HG03442 (cell line): ENCODE measurements at regions not wholly inside any gene's neighbourhood (a gene's known extent, or its start where the extent isn't known, plus 50 kb on each side); places are given as distances from the start of the nearest gene placed in this dataset.
"Not testable (repeated sequence)": the region's sequence is repeated elsewhere in the genome, so short reads cannot be mapped to it uniquely, and the experiment has no call there.

ENCODE experiments used
- ATAC-seq: cut with Tn5 transposase; IDR thresholded peaks from one replicate; pipeline ENCODE4 v1.9.1; 2021; ENCODE audit warnings: mild to moderate bottlenecking, moderate library complexity; ENCODE audit not compliant: unreplicated experiment

- ATAC-seq, result no peak
These were observed 240.0 kb upstream of the TMEM132C start for GRCh38 chr12:128026696-128027574.

DNA sequence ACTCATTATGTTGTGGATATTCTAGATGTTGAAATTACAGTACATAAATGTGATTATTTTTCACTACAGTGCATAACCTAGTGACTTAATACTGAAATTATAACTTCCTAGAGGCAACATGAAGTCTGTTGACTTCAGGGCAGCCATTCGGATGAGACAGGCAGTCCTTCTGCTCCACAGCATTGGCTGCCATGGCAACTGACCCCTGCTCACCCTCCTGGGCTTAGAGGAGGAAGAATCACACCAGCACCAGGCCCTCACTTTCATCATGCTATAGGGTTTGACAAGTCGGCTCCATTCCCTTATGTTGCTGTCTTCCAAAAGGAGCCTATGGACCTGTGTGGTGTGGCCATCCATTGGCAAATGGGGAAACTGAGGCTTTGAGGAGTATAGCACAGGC, 233.5 kb upstream of the TMEM132C start:
- ATAC-seq, result no peak

- no peak for ATAC-seq
These were observed 226.0 kb upstream of the TMEM132C start for GRCh38 chr12:128040971-128041370.

GRCh38 chr12:128042283-128042682, 224.7 kb upstream of the TMEM132C start:
- not testable (repeated sequence) for ATAC-seq

DNA sequence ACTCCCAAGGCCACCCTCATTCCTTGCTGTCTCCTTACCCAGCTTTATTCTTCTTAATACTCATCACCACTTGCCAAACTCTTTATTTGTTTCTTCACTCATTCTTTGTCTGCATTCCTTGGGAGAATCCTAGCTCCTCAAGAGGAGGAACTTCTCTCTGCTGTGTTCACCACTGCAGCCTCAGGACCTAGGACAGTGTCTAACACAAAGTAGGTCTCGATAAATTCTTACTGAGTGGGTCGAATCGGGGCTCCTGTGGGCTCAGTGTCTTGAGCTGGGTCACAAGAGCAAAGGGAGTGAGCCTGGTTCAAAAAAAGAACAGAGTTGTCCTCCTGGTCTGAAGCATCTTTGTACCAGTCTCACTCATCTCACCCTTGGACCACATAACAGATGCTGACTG, 224.1 kb upstream of the TMEM132C start:
- no peak for ATAC-seq

DNA sequence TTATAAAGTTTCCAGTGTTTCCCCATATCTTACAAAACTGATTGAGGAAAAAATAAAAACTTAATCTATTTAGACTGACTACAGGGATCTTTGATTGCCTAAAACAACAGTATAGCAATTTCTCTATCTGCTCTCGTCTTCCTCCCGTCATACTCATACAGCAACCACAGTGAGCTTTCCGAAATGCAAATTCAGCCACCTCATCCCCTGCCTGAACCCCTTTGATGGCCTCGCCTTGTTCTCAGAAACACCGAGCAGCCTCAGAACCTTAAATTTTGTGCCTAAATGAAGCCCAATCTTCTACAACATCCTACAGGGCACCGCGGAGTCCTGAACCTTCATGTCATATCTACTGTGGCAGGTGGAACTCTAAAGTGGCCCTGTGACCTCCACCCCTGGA, 223.7 kb upstream of the TMEM132C start:
- no peak for ATAC-seq

DNA sequence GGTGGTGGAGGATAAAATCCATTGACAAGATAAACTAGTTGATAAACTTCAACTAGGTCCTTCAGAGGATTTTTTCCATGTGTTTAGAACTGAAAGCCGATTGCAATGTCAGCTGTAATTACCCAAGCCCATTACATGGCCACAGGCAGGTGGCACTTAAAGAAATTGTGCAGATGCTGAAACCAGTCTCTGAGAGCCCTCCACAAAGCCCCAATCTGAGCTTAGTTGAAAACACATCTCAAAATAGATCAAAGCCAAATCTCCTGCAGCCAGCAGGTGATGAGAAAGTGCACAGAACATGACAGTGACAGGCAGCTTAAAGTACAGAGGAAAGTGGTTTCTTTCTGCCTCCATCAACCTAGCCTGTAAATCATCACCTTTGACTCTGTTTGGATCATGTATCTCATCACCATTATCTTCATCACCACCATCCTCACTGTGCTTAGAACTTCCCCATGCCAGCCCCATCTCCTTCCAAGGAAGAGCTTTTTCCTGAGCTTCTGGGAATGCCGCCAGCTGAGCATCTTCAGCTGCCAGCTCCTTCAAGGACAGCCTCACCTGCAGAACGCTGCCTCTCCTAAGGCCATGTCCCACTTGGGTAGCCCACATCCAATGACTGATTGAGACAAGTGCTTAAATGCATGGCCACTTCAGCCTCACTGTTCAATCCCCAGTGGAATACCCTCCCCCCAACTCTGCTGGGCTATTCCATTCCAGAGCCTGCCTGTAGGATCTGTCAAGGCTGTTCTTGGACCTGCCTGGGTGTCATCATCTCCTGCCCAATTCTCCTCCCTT, 219.5 kb upstream of the TMEM132C start:
- no peak for ATAC-seq

DNA sequence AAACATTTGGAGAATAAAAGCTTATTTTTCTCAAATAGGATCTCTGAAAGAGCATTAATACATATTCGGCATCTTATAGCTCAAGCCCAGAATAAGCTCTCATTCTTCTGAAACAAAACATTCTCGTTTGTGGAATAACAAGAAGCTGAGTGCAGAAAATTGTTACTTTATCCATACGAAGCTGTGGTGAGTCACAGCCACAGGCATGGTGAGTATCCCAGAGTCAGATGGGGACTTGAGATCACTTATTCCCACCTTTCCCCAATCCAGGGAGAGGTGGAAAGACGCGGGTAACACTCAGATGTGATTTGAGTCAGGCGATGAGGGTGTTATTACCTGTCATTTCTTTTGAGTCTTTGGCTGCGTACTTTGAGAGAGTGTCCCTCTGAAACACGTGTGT, 214.6 kb upstream of the TMEM132C start:
- no peak for ATAC-seq

GRCh38 chr12:128052777-128053176, 214.2 kb upstream of the TMEM132C start:
- ATAC-seq, result no peak

DNA sequence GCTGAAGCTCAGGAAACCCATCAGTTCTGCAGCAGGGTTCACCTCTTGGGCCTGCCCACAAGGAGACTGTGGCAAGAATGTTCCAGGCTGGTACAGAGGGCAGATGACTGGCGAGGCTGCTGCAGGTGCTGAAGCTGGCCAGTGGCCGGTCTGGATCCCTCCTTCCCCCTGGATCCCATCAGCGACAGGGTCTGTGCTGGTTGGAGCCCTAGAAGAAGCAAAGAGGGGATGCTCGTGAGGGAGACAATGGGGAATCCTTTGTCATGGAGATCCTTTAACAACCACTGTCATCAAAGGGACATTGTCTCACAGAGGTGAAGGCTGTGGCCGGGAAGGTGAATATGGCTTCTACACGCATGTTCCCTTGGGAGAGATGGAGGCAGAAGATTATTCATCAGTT, 211.4 kb upstream of the TMEM132C start:
- ATAC-seq, result no peak

- ATAC-seq, result no peak
These were observed 210.7 kb upstream of the TMEM132C start for GRCh38 chr12:128056136-128056801.

GRCh38 chr12:128057586-128057985, 209.4 kb upstream of the TMEM132C start:
- ATAC-seq, result no peak

DNA sequence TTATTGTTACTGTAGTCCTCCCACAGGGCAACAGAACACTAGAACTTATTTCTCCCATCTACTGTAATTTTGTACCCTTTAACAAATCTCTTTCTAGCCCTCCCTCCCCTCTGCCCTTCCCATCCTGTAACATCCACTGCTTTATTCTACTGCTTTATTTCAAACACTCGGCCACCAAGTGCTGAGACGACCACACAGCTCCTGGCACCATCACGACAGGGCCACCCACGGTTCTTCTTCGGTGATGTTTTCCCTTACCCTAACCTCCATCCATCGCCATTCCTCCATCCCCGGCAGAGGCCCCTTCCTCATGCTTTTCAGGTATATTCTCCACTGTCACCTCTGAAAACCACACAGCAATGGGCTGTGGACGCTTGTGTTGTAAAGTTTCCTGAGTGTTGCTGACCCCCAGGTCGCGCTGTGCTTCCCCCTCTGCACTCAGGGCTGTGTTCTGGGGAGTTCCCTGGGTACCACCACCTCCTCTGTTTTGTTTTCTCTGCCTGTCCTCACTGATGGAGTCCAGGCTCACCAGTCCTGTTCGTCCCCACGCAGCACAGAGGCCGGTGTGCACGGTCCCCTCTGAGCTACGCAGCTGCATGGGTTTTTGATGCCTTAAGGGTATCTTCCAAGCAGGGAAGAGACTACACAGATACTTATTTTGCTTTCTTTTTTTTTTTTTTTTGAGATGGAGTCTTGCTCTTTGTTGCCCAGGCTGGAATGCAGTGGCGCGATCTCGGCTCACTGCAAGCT, 207.2 kb upstream of the TMEM132C start:
- ATAC-seq, result no peak

- ATAC-seq, result no peak
These were observed 198.8 kb upstream of the TMEM132C start for GRCh38 chr12:128068211-128068610.

- peak; percentile 79 for ATAC-seq
These were observed 197.5 kb upstream of the TMEM132C start for GRCh38 chr12:128069359-128069997.

GRCh38 chr12:128073937-128074336, 193.0 kb upstream of the TMEM132C start:
- no peak for ATAC-seq

DNA sequence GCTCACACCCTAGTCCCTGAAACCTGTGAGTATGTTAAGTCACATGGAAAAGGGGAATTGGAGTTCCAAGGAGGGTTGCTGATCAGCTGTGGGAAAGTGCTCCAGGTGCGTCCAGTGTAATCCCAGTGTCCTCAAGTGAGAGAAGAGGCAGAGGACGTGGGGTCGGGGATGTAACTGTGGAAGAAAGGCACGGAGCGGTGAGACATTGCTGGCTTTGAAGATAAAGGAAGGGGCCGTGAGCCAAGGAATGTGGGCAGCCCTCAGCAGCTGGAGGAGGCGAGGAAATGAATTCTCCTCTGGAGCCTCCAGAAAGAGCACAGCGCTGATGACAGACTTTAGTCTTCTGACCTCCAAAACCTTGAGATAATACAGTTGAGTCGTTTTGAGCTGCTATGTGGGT, 191.6 kb upstream of the TMEM132C start:
- ATAC-seq, result no peak

DNA sequence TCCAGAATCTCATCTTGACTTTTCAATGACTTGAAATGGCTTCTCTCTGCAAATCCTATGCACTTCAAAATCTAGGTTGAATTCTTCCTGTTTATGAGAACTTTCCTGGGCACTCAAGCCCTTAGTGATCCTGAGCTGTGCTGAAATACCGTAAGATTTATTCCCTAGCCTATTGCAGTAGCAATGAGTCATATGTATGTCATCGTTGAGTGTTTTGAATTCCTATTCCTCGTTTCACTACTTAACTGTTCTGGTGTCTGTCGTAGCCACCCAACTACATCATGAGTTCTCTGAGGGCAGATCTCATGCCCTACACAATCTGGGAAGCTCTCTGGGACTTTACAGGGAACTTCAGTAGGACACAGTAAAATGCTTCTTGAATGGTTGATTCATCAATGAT, 190.8 kb upstream of the TMEM132C start:
- ATAC-seq, result no peak

DNA sequence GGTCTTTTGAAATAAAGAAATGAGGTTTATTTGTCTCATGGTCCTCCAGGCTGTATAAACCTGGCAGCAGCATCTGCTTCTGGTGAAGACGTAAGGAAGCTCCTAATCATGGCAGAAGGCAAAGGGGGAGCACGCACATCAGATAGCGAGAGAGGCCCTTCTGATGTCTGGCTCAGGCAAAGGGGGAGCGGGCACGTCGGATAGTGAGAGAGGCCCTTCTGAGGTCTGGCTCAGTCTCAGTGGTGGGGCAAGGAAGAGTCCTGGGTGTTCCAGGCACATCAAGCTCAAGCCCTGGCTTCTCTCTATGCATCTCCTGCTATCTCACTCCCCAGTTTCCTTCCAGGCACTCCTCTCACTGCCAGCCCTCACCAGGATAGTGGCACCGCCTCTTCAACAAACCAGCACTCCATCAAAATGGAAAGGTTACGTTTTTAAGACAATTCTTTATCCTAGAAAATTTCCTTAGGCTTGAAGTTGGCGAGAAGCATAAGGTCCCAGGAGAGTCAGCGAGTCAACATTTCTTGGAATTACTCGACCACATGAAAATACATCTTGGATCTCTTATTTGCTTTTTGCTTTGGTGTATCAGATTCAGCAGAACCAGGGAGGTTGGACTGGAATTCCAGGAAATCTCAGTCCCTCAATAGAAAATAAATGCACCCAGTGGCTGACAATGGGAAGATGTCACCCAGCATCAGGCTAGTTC, 189.6 kb upstream of the TMEM132C start:
- no peak for ATAC-seq

- ATAC-seq, result no peak
These were observed 189.1 kb upstream of the TMEM132C start for GRCh38 chr12:128077917-128078298.
